ENCODE measurements at regions not wholly inside any gene's neighbourhood (a gene's known extent, or its start where the extent isn't known, plus 50 kb on each side); places are given as distances from the start of the nearest gene placed in this dataset.

DNA sequence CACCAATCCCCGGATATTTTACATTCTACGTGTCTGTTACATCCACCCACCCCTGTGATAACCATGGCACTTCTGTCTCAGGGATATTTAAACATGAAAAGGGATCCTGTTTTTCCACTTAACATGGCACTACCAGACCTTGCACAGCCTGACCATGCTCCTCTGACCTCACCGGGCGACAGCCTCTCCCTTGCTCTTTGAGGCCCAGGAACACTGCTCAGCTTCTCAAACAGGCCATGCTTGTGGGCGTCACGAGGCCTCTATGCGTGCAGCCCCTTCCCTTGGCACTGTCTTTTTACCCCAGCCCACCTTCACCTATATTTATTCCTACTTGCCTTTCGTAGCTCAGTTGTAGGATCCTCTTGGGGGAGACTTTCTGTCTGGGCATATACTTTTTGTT lies 385.6 kb downstream of the UQCRFS1 start:
- intact Hi-C loops (cut with DNase I), result no loop called here
- H3K4me3 ChIP-seq, result no peak overlapping the region
- 65 to 83% (median 79%) methylated on average over 8 of the region's 8 CpGs for WGBS, 4 donors
- TF ChIP-seq, protein P1, sequence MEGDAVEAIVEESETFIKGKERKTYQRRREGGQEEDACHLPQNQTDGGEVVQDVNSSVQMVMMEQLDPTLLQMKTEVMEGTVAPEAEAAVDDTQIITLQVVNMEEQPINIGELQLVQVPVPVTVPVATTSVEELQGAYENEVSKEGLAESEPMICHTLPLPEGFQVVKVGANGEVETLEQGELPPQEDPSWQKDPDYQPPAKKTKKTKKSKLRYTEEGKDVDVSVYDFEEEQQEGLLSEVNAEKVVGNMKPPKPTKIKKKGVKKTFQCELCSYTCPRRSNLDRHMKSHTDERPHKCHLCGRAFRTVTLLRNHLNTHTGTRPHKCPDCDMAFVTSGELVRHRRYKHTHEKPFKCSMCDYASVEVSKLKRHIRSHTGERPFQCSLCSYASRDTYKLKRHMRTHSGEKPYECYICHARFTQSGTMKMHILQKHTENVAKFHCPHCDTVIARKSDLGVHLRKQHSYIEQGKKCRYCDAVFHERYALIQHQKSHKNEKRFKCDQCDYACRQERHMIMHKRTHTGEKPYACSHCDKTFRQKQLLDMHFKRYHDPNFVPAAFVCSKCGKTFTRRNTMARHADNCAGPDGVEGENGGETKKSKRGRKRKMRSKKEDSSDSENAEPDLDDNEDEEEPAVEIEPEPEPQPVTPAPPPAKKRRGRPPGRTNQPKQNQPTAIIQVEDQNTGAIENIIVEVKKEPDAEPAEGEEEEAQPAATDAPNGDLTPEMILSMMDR (IDR thresholded peaks at IDR 0.05), result no peak
- no peak for TF ChIP-seq POLR2A (IDR thresholded peaks at IDR 0.05)
- DNase-seq, result no peak
- no peaks in the 10 kb centered on the region for H3K36me3 ChIP-seq (replicated peaks in 1 of 2)
- no peaks in the 10 kb centered on the region for H3K4me1 ChIP-seq (replicated peaks in 1 of 2)
- H3K9me3 ChIP-seq (replicated peaks in 1 of 3), result no peaks in the 10 kb centered on the region
- no peak overlapping the region for H3K27ac ChIP-seq
- H3K27me3 ChIP-seq, result no peaks in the 10 kb centered on the region

DNA sequence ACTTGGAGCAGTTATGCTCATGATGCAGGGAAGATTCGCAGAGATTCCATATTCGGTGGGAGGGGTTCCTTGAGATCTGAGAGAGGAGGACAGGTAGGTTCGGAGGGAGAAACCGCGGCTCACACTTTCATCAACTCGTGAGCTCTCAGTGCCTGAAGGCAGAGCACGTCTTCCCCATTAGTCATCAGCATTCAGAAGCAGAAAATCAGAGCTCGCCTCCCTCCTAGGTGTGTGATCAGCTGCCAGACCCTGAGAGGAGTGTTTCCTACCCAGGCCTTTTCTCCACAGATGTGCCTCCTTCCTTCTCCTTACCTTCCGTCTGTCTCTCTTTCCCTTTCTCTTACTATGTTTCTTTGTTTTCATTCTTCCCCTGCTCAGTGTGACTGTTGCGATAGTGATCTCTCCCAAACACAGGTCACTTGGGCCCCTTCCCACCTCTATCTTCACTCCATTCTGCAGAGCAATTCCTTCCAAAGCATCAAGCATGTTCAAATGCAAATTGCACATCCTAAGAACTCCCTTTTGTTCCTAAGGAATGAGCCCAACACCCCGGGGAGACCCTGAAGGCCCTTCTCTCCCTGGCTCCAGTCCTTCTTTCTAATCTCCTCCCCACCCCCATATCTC lies 389.5 kb downstream of the UQCRFS1 start:
- H3K27ac ChIP-seq, result no peak overlapping the region
- DNase-seq, result no peak
- TF ChIP-seq, protein P1 (IDR thresholded peaks at IDR 0.05), result no peak
- TF ChIP-seq POLR2A (IDR thresholded peaks at IDR 0.05), result no peak
- WGBS, 4 donors, result 47 to 78% (median 51%) methylated on average over 11 of the region's 11 CpGs
- intact Hi-C loops (cut with DNase I), result no loop called here
- no peaks in the 10 kb centered on the region for H3K27me3 ChIP-seq
- H3K4me1 ChIP-seq (replicated peaks in 1 of 2), result no peaks in the 10 kb centered on the region
- no peaks in the 10 kb centered on the region for H3K9me3 ChIP-seq (replicated peaks in 1 of 3)
- no peaks in the 10 kb centered on the region for H3K36me3 ChIP-seq (replicated peaks in 1 of 2)
- H3K4me3 ChIP-seq, result no peak overlapping the region

DNA sequence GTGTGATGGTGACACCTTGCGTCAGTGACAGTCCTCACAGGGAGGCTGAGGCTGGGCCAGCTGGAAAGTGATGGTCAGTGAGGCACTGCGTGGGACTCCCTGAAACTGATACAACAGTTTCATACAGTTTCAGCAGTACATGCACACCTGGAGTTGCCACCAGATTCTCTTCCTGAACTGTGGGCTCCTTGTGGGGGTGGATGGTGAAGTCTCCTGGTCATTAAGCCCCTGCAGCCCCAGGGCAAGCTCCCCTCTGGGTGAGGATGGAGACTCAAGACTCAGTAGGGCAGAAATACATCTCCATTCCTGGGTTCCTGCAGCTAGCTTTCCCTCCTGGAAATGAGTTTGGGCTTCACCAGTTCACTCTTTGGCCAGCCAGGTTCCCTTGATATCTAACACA lies 392.7 kb downstream of the UQCRFS1 start:
- Histone ChIP-seq H3K4me3 (no peak overlapping the region), H3K27me3 (no peaks in the 10 kb centered on the region), H3K9me3 (replicated peaks in 1 of 3) (no peaks in the 10 kb centered on the region), H3K36me3 (replicated peaks in 1 of 2) (no peaks in the 10 kb centered on the region), H3K27ac (no peak overlapping the region), H3K4me1 (replicated peaks in 1 of 2) (no peaks in the 10 kb centered on the region)
- WGBS, 4 donors, result 71 to 95% (median 90%) methylated on average over 2 of the region's 2 CpGs
- TF ChIP-seq, protein P1 (IDR thresholded peaks at IDR 0.05), result no peak
- no peak for TF ChIP-seq POLR2A (IDR thresholded peaks at IDR 0.05)
- intact Hi-C loops (cut with DNase I), result no loop called here
- DNase-seq, result no peak

DNA sequence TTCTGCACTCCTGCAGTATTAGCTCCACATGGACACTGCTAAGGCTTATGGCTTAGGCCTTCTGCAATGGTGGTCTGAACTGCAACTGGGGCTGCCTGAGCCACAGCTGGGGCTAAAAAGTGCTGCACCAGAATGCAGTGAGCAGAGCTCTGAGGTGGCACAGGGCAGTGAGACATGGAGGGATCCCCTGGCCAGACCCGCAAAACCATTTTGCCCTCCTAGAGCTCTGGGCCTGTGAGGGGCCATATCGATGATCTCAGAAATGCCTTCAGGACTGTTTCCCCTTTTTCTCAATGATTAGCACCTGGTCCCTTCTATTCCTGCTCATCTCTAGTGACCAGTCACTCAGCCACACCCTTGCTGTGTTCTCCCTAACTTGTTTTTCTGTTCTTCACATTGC lies 397.7 kb downstream of the UQCRFS1 start:
- H3K4me3 ChIP-seq, result no peak overlapping the region
- DNase-seq, result no peak

More for the DNA sequence above, 397.7 kb downstream of the UQCRFS1 start:
- intact Hi-C loops (cut with DNase I), result no loop called here
- 49 to 94% (median 54%) methylated on average over 2 of the region's 2 CpGs for WGBS, 4 donors
- Histone ChIP-seq H3K27me3 (no peaks in the 10 kb centered on the region), H3K27ac (no peak overlapping the region), H3K9me3 (replicated peaks in 1 of 3) (no peaks in the 10 kb centered on the region), H3K36me3 (replicated peaks in 1 of 2) (no peaks in the 10 kb centered on the region), H3K4me1 (replicated peaks in 1 of 2) (no peaks in the 10 kb centered on the region)
- no peak for TF ChIP-seq POLR2A (IDR thresholded peaks at IDR 0.05)
- TF ChIP-seq, protein P1 (IDR thresholded peaks at IDR 0.05), result no peak
